MM.1S (cell line): ENCODE measurements at regions not wholly inside any gene's neighbourhood (a gene's known extent, or its start where the extent isn't known, plus 50 kb on each side); places are given as distances from the start of the nearest gene placed in this dataset.

Experiments used
- DNase-seq: peaks from one replicate; pipeline ENCODE4 v3.0.0-alpha.2; 2015
- H2AFZ ChIP-seq: fragments of 300-600 bp; sonication (generic); 2 replicates; pipeline ENCODE4 v1.6.0; 2016; ENCODE audit warnings: antibody characterized with exemption, low read length
- H3F3A ChIP-seq: fragments of 300-600 bp; sonication (generic); 2 replicates; pipeline ENCODE4 v1.6.1; 2016; ENCODE audit warnings: mild to moderate bottlenecking, antibody characterized with exemption, low read length, moderate library complexity, mixed read lengths; ENCODE audit not compliant: insufficient read depth
- H3K27ac ChIP-seq: fragments of 300-600 bp; sonication (generic); 2 replicates; pipeline ENCODE4 v1.5.1; 2016; ENCODE audit warnings: mild to moderate bottlenecking, low read length
- H3K27me3 ChIP-seq: fragments of 300-600 bp; sonication (generic); replicated peaks from 2 replicates; pipeline ENCODE4 v1.6.0; 2016; ENCODE audit warnings: low read length; ENCODE audit not compliant: insufficient read depth
- H3K36me3 ChIP-seq: fragments of 300-600 bp; sonication (generic); replicated peaks from 2 replicates; pipeline ENCODE4 v1.6.1; 2016; ENCODE audit warnings: mild to moderate bottlenecking, low read length, mixed read lengths; ENCODE audit not compliant: insufficient read depth
- H3K4me1 ChIP-seq: fragments of 300-600 bp; sonication (generic); 2 replicates; pipeline ENCODE4 v1.6.1; 2016; ENCODE audit warnings: low read length, mixed read lengths
- H3K4me2 ChIP-seq: fragments of 300-600 bp; sonication (generic); 2 replicates; pipeline ENCODE4 v1.6.0; 2016; ENCODE audit warnings: low read depth, low read length
- H3K4me3 ChIP-seq: fragments of 300-600 bp; sonication (generic); 2 replicates; pipeline ENCODE4 v1.5.1; 2016; ENCODE audit warnings: low read length, mixed read lengths
- H3K79me2 ChIP-seq: fragments of 300-600 bp; sonication (generic); 2 replicates; pipeline ENCODE4 v1.6.1; 2016; ENCODE audit warnings: mixed run types, low read length, mixed read lengths
- H3K9ac ChIP-seq: fragments of 300-600 bp; sonication (generic); 2 replicates; pipeline ENCODE4 v1.6.1; 2016; ENCODE audit warnings: low read length, mixed read lengths
- H3K9me2 ChIP-seq: fragments of 300-600 bp; sonication (generic); replicated peaks from 2 replicates; pipeline ENCODE4 v1.6.1; 2016; ENCODE audit warnings: mild to moderate bottlenecking, low read length, mixed read lengths; ENCODE audit not compliant: insufficient read depth
- H3K9me3 ChIP-seq: fragments of 300-600 bp; sonication (generic); replicated peaks from 2 replicates; pipeline ENCODE4 v1.6.1; 2016; ENCODE audit warnings: mild to moderate bottlenecking, low read length, mixed read lengths; ENCODE audit not compliant: insufficient read depth
- H4K20me1 ChIP-seq: fragments of 300-600 bp; sonication (generic); 2 replicates; pipeline ENCODE4 v1.6.1; 2016; ENCODE audit warnings: mild to moderate bottlenecking, low read length, moderate library complexity, mixed read lengths; ENCODE audit not compliant: insufficient read depth
- CTCF ChIP-seq: fragments of 300-600 bp; sonication (generic); IDR thresholded peaks from 2 replicates; pipeline ENCODE4 v1.5.1; 2016; ENCODE audit warnings: antibody characterized with exemption, low read length, mixed read lengths
- EZH2 ChIP-seq: fragments of 300-600 bp; sonication (generic); optimal IDR thresholded peaks from 2 replicates; pipeline ENCODE3; 2017; ENCODE audit warnings: low read depth, mild to moderate bottlenecking, antibody characterized with exemption, low read length, mixed read lengths
- EZH2phosphoT487 ChIP-seq: fragments of 300-600 bp; sonication (generic); IDR thresholded peaks from 2 replicates; pipeline ENCODE4 v1.6.1; 2018; ENCODE audit warnings: antibody characterized with exemption, low read length

DNA sequence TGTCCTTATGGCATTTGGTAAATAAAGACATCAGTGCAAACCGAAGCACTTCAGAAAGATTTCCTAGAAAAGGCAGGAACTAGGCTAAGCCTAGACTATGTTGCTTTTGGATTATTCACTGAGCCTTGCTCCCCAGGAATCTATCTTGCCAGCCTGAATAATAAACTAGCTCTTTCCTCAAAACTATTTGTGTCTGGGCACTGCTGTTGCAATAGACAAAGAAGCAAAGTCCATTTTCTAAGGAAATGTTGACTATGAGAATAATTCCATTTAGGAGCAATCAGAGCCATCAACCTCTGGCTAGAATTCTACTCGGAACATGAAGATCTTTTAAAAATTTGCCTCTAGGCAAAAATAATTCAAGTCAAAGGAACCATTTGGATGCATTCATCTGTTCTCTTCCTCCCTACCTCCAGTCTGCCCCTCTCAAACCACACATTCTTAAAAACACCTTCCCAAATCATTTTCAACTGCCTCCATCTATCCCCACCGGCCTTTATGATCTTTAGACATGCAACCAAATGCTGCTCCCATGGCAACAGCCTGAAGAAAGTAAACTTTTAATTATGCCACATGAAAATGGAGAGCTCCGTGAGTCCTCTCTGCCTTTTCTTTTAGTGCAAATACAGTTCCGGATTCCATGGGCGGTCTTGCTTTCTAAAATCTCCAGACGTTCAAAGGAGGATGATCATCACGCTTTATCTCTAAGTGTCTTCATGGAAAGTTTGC, 61.5 kb upstream of the FZD10 start:
- Histone ChIP-seq H2AFZ (no peak overlapping the region), H3K9me2 (no peaks in the 10 kb centered on the region), H4K20me1 (no peaks in the 10 kb centered on the region), H3K4me2 (no peak overlapping the region), H3K9ac (no peak overlapping the region), H3K4me3 (no peak overlapping the region), H3K27me3 (no peaks in the 10 kb centered on the region), H3K9me3 (no peaks in the 10 kb centered on the region), H3F3A (no peaks in the 10 kb centered on the region), H3K36me3 (no peaks in the 10 kb centered on the region), H3K4me1 (no peaks in the 10 kb centered on the region), H3K79me2 (no peaks in the 10 kb centered on the region), H3K27ac (no peak overlapping the region)
- no peak for DNase-seq
- TF ChIP-seq CTCF (no peak), EZH2phosphoT487 (no peak), EZH2 (no peak)

DNA sequence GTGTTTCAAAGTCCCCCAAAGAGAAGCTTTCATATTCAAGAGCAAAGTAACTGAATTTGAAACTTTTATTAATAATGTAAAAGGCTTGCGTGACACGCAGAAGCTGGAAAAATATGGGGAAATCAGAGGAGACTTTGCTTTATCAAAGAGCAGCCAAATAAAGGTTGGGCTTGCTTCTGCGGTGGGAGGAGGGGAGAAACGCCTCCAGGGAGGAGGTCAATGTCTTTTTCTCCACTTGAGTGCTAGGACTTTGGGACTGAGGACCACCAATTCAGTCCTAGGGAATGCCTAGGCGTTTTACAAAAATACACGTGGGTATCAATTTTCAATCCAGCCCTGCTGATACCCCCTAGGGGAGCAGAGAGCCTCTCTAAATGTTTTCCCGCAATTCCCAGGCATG, 60.9 kb upstream of the FZD10 start:
- H4K20me1 ChIP-seq, result no peaks in the 10 kb centered on the region
- TF ChIP-seq EZH2 (no peak), CTCF (no peak), EZH2phosphoT487 (no peak)
- H3K27me3 ChIP-seq, result no peaks in the 10 kb centered on the region
- no peak overlapping the region for H2AFZ ChIP-seq
- no peaks in the 10 kb centered on the region for H3K36me3 ChIP-seq
- no peaks in the 10 kb centered on the region for H3K9me3 ChIP-seq
- H3K9me2 ChIP-seq, result no peaks in the 10 kb centered on the region
- no peaks in the 10 kb centered on the region for H3K4me1 ChIP-seq
- no peak for DNase-seq
- no peaks in the 10 kb centered on the region for H3F3A ChIP-seq
- no peak overlapping the region for H3K9ac ChIP-seq
- no peak overlapping the region for H3K4me2 ChIP-seq
- H3K27ac ChIP-seq, result no peak overlapping the region
- H3K4me3 ChIP-seq, result no peak overlapping the region
- no peaks in the 10 kb centered on the region for H3K79me2 ChIP-seq

- TF ChIP-seq CTCF, result no peak
- no peak for TF ChIP-seq EZH2phosphoT487
- no peak for TF ChIP-seq EZH2
- no peaks in the 10 kb centered on the region for H3K36me3 ChIP-seq
- no peaks in the 10 kb centered on the region for H3K27me3 ChIP-seq
- H3K79me2 ChIP-seq, result no peaks in the 10 kb centered on the region
- no peak for DNase-seq
- no peak overlapping the region for H2AFZ ChIP-seq
- H3K27ac ChIP-seq, result no peak overlapping the region
- H3K9me3 ChIP-seq, result no peaks in the 10 kb centered on the region
- no peak overlapping the region for H3K9ac ChIP-seq
- H3K4me2 ChIP-seq, result no peak overlapping the region
- H3F3A ChIP-seq, result no peaks in the 10 kb centered on the region
- H4K20me1 ChIP-seq, result no peaks in the 10 kb centered on the region
- H3K4me3 ChIP-seq, result no peak overlapping the region
- no peaks in the 10 kb centered on the region for H3K9me2 ChIP-seq
- H3K4me1 ChIP-seq, result no peaks in the 10 kb centered on the region
Measured at GRCh38 chr12:130102266-130102665, 60.0 kb upstream of the FZD10 start.
